ENCODE measurements at regions not wholly inside any gene's neighbourhood (a gene's known extent, or its start where the extent isn't known, plus 50 kb on each side); places are given as distances from the start of the nearest gene placed in this dataset.

GRCh38 chr14:96635850-96636249 is 133.7 kb downstream of the PAPOLA start:
- Histone ChIP-seq H3K4me1 (no peaks in the 10 kb centered on the region), H3K9me3 (no peaks in the 10 kb centered on the region), H3K27me3 (no peaks in the 10 kb centered on the region), H3K27ac (no peak overlapping the region), H3K36me3 (no peaks in the 10 kb centered on the region), H3K4me3 (no peak overlapping the region)
- 68 to 71% methylated on average over 2 to 7 of the region's 11 CpGs for WGBS, 2 donors (ENCODE audit: low coverage in 1 of 2)
- ATAC-seq = no peak
- TF ChIP-seq POLR2AphosphoS5 (IDR thresholded peaks at IDR 0.05) (no peak), EP300 (IDR thresholded peaks at IDR 0.05) (no peak), POLR2A (IDR thresholded peaks at IDR 0.05) (no peak), CTCF (IDR thresholded peaks at IDR 0.05) (no peak)

DNA sequence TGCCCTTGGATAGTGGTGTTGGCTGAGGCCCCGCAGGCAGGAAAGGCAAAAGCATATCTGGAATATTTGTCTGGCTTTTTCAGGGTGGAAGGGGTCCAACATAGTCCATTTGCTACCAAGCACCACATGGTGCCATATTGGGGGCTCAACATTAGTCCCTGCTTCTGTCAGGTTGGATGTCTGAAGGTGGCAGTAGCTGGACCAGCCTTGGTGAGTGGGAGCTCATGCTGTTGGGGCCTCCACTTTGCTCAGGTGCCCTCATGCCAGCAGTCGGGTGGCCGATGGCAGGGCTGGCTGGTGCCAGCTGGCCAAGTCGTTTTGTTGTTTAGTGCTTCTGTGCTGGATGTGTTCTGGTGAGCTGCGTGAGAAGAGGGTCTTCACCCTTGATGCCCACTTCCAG is 135.3 kb downstream of the PAPOLA start:
- no peak for ATAC-seq
- TF ChIP-seq POLR2AphosphoS5 (IDR thresholded peaks at IDR 0.05) (no peak), EP300 (IDR thresholded peaks at IDR 0.05) (no peak), POLR2A (IDR thresholded peaks at IDR 0.05) (no peak), CTCF (IDR thresholded peaks at IDR 0.05) (no peak)
- Histone ChIP-seq H3K4me3 (no peak overlapping the region), H3K36me3 (no peaks in the 10 kb centered on the region), H3K9me3 (no peaks in the 10 kb centered on the region), H3K27ac (no peak overlapping the region), H3K27me3 (no peaks in the 10 kb centered on the region), H3K4me1 (no peaks in the 10 kb centered on the region)
- 80% methylated on average over 4 of the region's 5 CpGs; no CpG with 5 or more reads in 1 of the 2 donors for WGBS, 2 donors (ENCODE audit: low coverage in 1 of 2)

DNA sequence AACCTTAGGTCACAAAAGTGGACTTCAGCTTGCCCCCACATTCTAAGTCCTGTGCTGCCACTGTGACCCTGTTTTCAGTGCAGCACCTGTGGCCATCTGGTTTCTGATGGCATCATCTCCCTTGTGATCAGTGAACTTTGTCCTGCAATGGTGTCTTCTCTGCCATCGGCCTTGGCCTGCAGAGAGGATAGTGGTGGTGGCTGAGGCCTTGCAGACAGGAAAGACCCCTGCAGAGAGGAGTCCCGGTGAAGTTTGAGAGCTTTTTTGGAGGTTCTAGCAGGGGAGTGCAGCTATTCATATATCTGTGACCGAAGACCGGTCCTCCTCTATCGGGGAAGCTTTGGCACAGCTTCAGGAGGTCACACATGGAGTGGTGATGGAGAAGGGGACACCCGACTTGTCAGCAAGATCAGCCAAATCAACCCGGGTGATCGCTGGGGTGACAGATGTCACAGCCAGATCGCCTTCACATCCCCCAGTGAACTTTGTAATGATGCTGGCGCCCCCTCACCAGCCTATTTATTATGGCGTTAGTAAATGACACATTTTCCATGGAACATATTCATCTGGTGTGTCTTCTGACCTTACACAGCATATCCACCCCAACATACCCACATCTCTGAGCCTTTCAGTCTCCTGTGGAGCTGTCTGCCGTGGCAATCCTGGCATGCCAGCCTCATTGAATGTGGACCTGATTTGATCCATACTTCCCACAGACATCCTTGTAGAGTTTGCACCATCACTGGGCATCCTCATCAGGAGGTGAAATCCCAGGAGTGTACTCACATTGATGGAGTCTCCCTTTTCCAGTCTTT is 136.1 kb downstream of the PAPOLA start:
- no peaks in the 10 kb centered on the region for H3K27me3 ChIP-seq
- no peak for ATAC-seq
- no peaks in the 10 kb centered on the region for H3K4me1 ChIP-seq
- H3K9me3 ChIP-seq = no peaks in the 10 kb centered on the region
- H3K36me3 ChIP-seq = no peaks in the 10 kb centered on the region
- WGBS, 2 donors (ENCODE audit: low coverage in 1 of 2) = 40 to 77% methylated on average over 2 to 8 of the region's 12 CpGs
- no peak for TF ChIP-seq CTCF (IDR thresholded peaks at IDR 0.05)
- no peak for TF ChIP-seq POLR2AphosphoS5 (IDR thresholded peaks at IDR 0.05)
- no peak for TF ChIP-seq EP300 (IDR thresholded peaks at IDR 0.05)
- no peak overlapping the region for H3K4me3 ChIP-seq
- no peak overlapping the region for H3K27ac ChIP-seq

- WGBS, 2 donors (ENCODE audit: low coverage in 1 of 2) = 86% methylated on average over 3 of the region's 8 CpGs; no CpG with 5 or more reads in 1 of the 2 donors
These were observed 137.4 kb downstream of the PAPOLA start for GRCh38 chr14:96639550-96639949.

More at GRCh38 chr14:96639550-96639949, 137.4 kb downstream of the PAPOLA start:
- Histone ChIP-seq H3K36me3 (no peaks in the 10 kb centered on the region), H3K4me3 (no peak overlapping the region), H3K27ac (no peak overlapping the region), H3K4me1 (no peaks in the 10 kb centered on the region), H3K27me3 (no peaks in the 10 kb centered on the region), H3K9me3 (no peaks in the 10 kb centered on the region)
- no peak for TF ChIP-seq POLR2AphosphoS5 (IDR thresholded peaks at IDR 0.05)
- no peak for TF ChIP-seq CTCF (IDR thresholded peaks at IDR 0.05)
- no peak for TF ChIP-seq POLR2A (IDR thresholded peaks at IDR 0.05)
- no peak for TF ChIP-seq EP300 (IDR thresholded peaks at IDR 0.05)
- no peak for ATAC-seq

Data from gastroesophageal sphincter (tissue), 4 donors.